Lower lobe of right lung (tissue), 2 donors: ENCODE measurements at regions not wholly inside any gene's neighbourhood (a gene's known extent, or its start where the extent isn't known, plus 50 kb on each side); places are given as distances from the start of the nearest gene placed in this dataset.

Source experiments
- ATAC-seq, 2 donors: fragments of 200-7000 bp; cut with Tn5 transposase; one replicate each; pipeline ENCODE4 v1.9.1; 2020 to 2022; ENCODE audit warnings: mild to moderate bottlenecking in 2 of 2, moderate library complexity in 2 of 2
- DNase-seq: peaks from one replicate; pipeline ENCODE4 v3.0.0-alpha.2; 2020
- H3K27ac ChIP-seq: fragments of 200-600 bp; one replicate; pipeline ENCODE4 v1.8.0; 2022
- H3K27me3 ChIP-seq: fragments of 200-600 bp; one replicate; pipeline ENCODE4 v1.8.0; 2022; ENCODE audit warnings: low read depth
- H3K36me3 ChIP-seq: fragments of 200-600 bp; one replicate; pipeline ENCODE4 v1.8.0; 2022; ENCODE audit warnings: mild to moderate bottlenecking
- H3K4me1 ChIP-seq: fragments of 200-600 bp; one replicate; pipeline ENCODE4 v1.8.0; 2022
- H3K4me3 ChIP-seq: fragments of 200-600 bp; one replicate; pipeline ENCODE4 v1.8.0; 2022; ENCODE audit warnings: mild to moderate bottlenecking
- H3K9me3 ChIP-seq: fragments of 200-600 bp; one replicate; pipeline ENCODE4 v1.8.0; 2022
- CTCF ChIP-seq: fragments of 200-600 bp; IDR thresholded peaks from one replicate; pipeline ENCODE4 v1.8.0; 2022; ENCODE audit warnings: antibody characterized with exemption, mild to moderate bottlenecking
- intact Hi-C: fragments of 100-400 bp; cut with DNase I; formaldehyde crosslinking; loops from one replicate; pipeline ENCODE4 v1.11.0; 2022
- donor health status: DM: no; HTN: yes; CAD: no; lungs with severe emphysema.

- ATAC-seq = no peak
- no peak for TF ChIP-seq CTCF
- H3K36me3 ChIP-seq = no peaks in the 10 kb centered on the region
- H3K27ac ChIP-seq = no peak overlapping the region
- no peaks in the 10 kb centered on the region for H3K4me1 ChIP-seq
- no peaks in the 10 kb centered on the region for H3K27me3 ChIP-seq
- no peaks in the 10 kb centered on the region for H3K9me3 ChIP-seq
- H3K4me3 ChIP-seq = no peak overlapping the region
- DNase-seq = no peak
- intact Hi-C loops = no loop called here
Observed at GRCh38 chr14:87635442-87635841, 357.5 kb downstream of the GALC start.

GRCh38 chr14:87632796-87633195, 360.2 kb downstream of the GALC start:
- TF ChIP-seq CTCF = no peak
- no peak for ATAC-seq
- DNase-seq = no peak
- H3K4me3 ChIP-seq = no peak overlapping the region
- H3K36me3 ChIP-seq = no peaks in the 10 kb centered on the region
- no peaks in the 10 kb centered on the region for H3K27me3 ChIP-seq
- H3K27ac ChIP-seq = no peak overlapping the region
- intact Hi-C loops = no loop called here
- no peaks in the 10 kb centered on the region for H3K9me3 ChIP-seq
- peaks cover 5% of the 10 kb centered on the region for H3K4me1 ChIP-seq

- intact Hi-C loops = no loop called here
- no peak for TF ChIP-seq CTCF
- no peak overlapping the region for H3K27ac ChIP-seq
- DNase-seq (no peak), ATAC-seq (no peak)
- H3K4me1 ChIP-seq = peaks cover 8% of the 10 kb centered on the region
- no peaks in the 10 kb centered on the region for H3K36me3 ChIP-seq
- H3K9me3 ChIP-seq = no peaks in the 10 kb centered on the region
- no peaks in the 10 kb centered on the region for H3K27me3 ChIP-seq
- H3K4me3 ChIP-seq = no peak overlapping the region
Observed at GRCh38 chr14:87630846-87631245, 362.1 kb downstream of the GALC start.

GRCh38 chr14:87629788-87630187, 363.2 kb downstream of the GALC start:
- TF ChIP-seq CTCF = no peak
- intact Hi-C loops = no loop called here
- DNase-seq (no peak), ATAC-seq (no peak)
- Histone ChIP-seq H3K27me3 (no peaks in the 10 kb centered on the region), H3K27ac (no peak overlapping the region), H3K4me3 (no peak overlapping the region), H3K4me1 (peaks cover 8% of the 10 kb centered on the region), H3K36me3 (no peaks in the 10 kb centered on the region), H3K9me3 (no peaks in the 10 kb centered on the region)

GRCh38 chr14:87628780-87629179, 364.2 kb downstream of the GALC start:
- ATAC-seq = no peak
- H3K27ac ChIP-seq = no peak overlapping the region
- no peak for DNase-seq

More at GRCh38 chr14:87628780-87629179, 364.2 kb downstream of the GALC start:
- Histone ChIP-seq H3K4me3 (no peak overlapping the region), H3K36me3 (no peaks in the 10 kb centered on the region), H3K27me3 (no peaks in the 10 kb centered on the region), H3K4me1 (peaks cover 8% of the 10 kb centered on the region), H3K9me3 (no peaks in the 10 kb centered on the region)
- no peak for TF ChIP-seq CTCF
- intact Hi-C loops = no loop called here
